NCI-H524 treated with DMSO at 0.1 percent for 48 hours (cell line): ENCODE measurements at regions not wholly inside any gene's neighbourhood (a gene's known extent, or its start where the extent isn't known, plus 50 kb on each side); places are given as distances from the start of the nearest gene placed in this dataset.
"Not testable (repeated sequence)": the region's sequence is repeated elsewhere in the genome, so short reads cannot be mapped to it uniquely, and the experiment has no call there.

ENCODE experiments used
- DNase-seq: peaks from one replicate; lab custom pipeline; 2025; lab: John Stamatoyannopoulos, UW

- DNase-seq = no peak
These were observed 166.3 kb downstream of the DUSP10 start for GRCh38 chr1:221575605-221576004.

- no peak for DNase-seq
These were observed 165.6 kb downstream of the DUSP10 start for GRCh38 chr1:221576268-221576667.

GRCh38 chr1:221583465-221583864 is 158.4 kb downstream of the DUSP10 start:
- no peak for DNase-seq

DNA sequence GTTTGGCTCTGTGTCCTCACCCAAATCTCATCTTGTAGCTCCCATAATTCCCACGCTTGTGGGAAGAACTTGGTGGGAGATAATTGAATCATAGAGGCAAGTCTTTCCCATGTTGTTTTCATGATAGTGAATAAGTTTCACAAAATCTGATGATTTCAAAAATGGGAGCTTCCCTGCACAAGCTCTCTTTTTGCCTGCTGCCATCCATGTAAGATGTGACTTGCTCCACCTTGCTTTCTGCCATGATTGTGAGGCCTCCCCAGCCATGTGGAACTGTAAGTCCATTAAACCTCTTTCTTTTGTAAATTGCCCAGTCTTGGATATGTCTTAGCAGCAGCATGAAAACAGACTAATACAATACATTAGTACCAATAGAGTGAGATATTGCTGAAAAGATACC is 154.9 kb downstream of the DUSP10 start:
- not testable (repeated sequence) for DNase-seq

GRCh38 chr1:221591250-221591649 is 150.6 kb downstream of the DUSP10 start:
- DNase-seq = not testable (repeated sequence)

DNA sequence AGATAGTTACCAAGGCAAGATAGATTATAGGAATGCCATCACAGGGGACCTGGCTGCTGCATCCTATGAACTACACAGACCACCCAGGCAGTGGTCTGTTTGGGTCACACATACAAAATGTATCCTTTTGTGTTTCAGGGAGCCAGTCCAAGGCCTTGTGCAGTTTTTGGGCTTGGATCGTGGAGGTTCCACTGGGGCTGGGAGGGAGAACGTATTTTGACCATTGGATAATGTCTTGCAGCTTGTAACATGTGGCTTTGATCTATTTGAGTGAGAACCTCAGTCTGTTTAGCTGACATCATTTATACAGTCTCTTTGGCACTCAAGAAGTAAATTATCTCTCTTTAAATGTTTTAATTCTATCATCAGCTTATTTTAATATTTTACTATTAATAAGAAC is 147.3 kb downstream of the DUSP10 start:
- no peak for DNase-seq

- no peak for DNase-seq
These were observed 143.8 kb downstream of the DUSP10 start for GRCh38 chr1:221598122-221598521.

- no peak for DNase-seq
These were observed 140.7 kb downstream of the DUSP10 start for GRCh38 chr1:221601166-221601565.

GRCh38 chr1:221602830-221603229 is 139.1 kb downstream of the DUSP10 start:
- DNase-seq = no peak

GRCh38 chr1:221604390-221604789 is 137.5 kb downstream of the DUSP10 start:
- not testable (repeated sequence) for DNase-seq

DNA sequence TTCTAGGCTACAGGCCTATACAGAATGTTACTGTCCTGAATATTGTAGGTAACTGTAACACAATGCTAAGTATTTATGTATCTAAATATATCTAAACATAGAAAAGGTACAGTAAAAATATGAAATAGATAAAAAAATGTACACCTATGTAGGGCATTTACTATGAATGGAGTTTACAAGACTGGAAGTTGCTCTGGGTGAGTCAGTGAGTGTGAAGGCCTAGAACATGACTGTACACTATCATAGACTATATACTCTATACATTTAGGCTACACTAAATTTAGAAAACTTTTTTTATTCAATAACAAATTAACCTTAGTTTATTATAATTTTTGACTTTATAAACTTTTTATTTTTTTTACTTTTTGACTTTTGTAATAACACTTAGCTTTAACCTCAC is 136.9 kb downstream of the DUSP10 start:
- DNase-seq = no peak

DNA sequence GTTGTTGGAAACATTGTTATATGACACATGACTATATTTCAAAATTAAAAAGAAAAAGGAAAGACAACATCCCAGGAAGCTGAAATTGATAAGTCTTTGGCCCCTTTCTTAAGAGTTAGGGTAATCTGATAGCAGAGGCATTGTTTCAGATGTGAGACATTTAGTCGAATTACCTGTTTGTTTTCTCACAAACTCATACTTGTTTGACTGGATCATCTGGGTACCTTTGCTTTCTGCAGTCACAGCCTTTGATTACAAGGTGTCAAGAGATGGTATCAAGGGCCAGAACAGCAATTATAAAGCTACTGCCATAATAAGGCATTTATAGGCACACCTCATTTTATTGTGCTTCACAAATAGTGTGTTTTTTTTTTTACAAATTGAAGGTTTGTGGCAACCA is 136.3 kb downstream of the DUSP10 start:
- DNase-seq = no peak

DNA sequence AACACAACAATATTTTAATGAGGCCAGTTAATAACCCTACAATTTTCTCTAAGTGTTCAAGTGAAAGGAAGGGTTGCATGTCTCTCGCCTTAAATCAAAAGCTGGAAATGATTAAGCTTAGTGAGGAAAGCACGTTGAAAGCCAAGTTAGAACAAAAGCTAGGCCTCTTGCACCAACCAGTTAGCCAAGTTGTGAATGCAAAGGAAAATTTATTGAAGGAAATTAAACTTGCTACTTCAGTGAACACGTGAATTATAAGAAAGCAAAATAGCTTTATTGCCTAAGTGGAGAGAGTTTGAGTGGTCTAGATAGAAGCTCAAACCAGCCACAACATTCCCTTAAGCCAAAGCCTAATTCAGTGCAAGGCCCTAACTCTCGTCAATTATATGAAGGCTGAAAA is 135.6 kb downstream of the DUSP10 start:
- DNase-seq = no peak

- no peak for DNase-seq
These were observed 133.0 kb downstream of the DUSP10 start for GRCh38 chr1:221608835-221609320.

DNA sequence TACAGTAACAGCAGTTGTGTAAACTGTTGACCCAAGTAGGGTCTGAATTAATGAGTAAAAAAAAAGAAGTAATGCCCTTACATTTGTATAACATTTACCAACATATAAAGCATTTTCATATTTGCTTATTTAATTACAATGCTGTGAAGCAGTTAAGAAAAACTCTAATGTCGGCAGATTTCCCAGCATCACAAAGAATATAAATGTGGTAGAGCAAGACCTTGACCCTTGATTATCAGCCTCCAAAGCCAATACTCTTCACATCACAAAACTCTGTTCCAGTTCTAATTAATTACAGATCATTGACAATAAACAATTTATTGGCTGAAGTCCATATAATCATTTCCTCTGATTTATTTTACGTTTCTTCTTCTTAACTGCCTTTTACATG is 130.2 kb downstream of the DUSP10 start:
- no peak for DNase-seq

DNA sequence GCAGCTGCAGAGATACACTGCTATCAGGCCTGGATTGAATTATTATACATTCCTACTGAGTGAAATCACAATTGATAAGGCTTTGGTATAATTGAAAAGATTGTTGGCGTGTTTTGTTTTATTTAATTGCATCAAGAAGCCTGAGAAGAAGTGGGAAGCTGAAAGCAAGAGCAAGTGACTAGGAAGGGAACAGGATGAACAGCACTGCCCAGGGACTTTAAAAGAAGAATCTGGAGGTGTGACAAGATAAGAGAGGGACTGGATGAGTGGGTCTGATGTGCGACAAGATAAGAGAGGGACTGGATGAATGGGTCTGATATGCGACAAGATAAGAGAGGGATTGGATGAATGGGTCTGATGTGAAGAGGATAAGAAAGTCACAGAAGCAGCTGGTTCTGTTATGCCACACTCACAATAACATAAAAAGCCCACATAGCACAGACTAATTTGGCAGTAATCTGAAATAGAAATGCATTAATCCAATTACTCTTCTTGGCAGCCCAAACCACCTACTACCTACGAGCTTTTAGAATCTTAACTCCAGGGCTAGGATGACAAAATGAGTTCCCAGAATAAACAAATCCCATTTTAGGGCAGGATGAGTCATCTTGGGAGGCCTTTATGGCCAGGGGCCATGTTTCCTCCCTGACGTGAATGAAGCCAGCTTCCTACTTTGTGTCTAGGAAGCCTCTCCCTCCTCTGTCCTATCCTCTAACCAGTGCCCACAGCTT is 129.7 kb downstream of the DUSP10 start:
- no peak for DNase-seq

GRCh38 chr1:221620437-221621384 is 121.2 kb downstream of the DUSP10 start:
- no peak for DNase-seq

DNA sequence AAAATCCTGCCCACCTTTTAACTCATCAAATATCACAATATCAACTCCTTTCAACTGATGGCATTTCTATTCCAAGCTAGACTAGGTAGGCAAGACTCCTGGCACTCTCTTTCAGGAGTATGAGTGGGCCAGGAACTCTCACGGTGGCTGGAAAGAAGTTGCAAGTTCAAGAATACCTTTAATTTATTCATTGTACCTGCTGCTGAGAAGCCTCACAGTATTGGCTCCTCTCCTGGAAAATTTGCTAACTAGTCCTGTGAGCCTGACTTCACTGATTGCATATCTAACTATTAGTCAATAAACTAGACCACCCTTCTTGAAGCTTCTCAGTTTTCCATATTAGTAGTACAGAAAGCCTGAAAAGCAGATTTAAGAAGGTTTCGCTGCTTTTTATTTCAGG is 120.2 kb downstream of the DUSP10 start:
- no peak for DNase-seq

GRCh38 chr1:221622389-221622788 is 119.5 kb downstream of the DUSP10 start:
- no peak for DNase-seq

GRCh38 chr1:221625026-221625425 is 116.9 kb downstream of the DUSP10 start:
- DNase-seq = no peak

DNA sequence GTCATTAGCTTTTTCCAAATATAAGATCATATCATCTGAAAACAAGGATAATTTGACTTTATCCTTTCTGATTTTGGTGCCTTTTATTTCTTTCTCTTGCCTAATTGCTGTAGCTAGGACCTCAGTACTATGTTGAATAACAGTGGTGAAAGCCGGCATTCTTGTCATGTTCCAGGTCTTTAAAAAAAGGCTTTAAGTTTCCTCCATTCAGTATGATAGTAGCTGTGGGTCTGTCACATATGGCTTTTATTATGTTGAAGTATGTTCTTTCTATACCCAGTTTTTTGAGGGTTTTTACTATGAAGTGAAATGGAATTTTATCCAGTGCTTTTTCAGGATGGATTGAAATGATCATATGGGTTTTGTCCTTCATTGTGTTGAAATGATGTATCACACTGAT is 115.8 kb downstream of the DUSP10 start:
- no peak for DNase-seq

DNA sequence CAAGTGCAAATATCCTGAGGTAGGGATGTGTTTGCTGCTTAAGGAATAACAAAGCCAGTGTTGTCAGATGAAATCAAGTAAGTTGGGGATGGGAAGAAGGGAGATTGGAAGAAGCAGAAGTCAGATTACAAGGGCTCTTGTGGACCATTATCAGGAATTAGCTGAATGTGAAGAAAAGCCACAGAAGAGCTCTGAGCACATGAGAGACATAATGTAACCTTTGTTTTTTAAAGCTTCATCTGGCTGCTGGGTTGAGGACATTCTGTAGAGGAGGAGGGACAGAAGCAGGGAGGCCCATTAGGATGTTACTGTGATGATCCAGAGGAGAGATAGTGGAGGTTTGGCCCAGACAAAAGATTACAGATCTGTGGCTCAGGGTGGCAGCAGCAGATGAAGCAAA is 111.7 kb downstream of the DUSP10 start:
- DNase-seq = no peak

GRCh38 chr1:221631556-221631955 is 110.3 kb downstream of the DUSP10 start:
- no peak for DNase-seq
